ENCODE measurements at regions not wholly inside any gene's neighbourhood (a gene's known extent, or its start where the extent isn't known, plus 50 kb on each side); places are given as distances from the start of the nearest gene placed in this dataset.

GRCh38 chr4:119733431-119733830, 104.8 kb upstream of the PDE5A start:
- Histone ChIP-seq H3K4me1 (peaks cover 42 to 46% of the 10 kb centered on the region in 2 donors), H3K9me3 (no peaks in the 10 kb centered on the region), H3K36me3 (no peaks in the 10 kb centered on the region), H3K27me3 (no peaks in the 10 kb centered on the region), H3K27ac (peak overlapping the region in 3 of 4 donors; percentile 76 to 85 (median 81)), H3K4me3 (no peak overlapping the region)
- no peak for TF ChIP-seq POLR2A (IDR thresholded peaks at IDR 0.05)
- TF ChIP-seq, protein P1, sequence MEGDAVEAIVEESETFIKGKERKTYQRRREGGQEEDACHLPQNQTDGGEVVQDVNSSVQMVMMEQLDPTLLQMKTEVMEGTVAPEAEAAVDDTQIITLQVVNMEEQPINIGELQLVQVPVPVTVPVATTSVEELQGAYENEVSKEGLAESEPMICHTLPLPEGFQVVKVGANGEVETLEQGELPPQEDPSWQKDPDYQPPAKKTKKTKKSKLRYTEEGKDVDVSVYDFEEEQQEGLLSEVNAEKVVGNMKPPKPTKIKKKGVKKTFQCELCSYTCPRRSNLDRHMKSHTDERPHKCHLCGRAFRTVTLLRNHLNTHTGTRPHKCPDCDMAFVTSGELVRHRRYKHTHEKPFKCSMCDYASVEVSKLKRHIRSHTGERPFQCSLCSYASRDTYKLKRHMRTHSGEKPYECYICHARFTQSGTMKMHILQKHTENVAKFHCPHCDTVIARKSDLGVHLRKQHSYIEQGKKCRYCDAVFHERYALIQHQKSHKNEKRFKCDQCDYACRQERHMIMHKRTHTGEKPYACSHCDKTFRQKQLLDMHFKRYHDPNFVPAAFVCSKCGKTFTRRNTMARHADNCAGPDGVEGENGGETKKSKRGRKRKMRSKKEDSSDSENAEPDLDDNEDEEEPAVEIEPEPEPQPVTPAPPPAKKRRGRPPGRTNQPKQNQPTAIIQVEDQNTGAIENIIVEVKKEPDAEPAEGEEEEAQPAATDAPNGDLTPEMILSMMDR (IDR thresholded peaks at IDR 0.05 in 4 of 5, conservative IDR thresholded peaks at IDR 0.05 in 1 of 5), result no peak
- DNase-seq (no peak), ATAC-seq (no peak)
- in situ Hi-C loops (cut with MboI; ENCODE audit: low sequenced_read_pairs in 4 of 4), result no loop called here
- intact Hi-C loops (cut with DNase I; ENCODE audit: low total_unique reads), result no loop called here

DNA sequence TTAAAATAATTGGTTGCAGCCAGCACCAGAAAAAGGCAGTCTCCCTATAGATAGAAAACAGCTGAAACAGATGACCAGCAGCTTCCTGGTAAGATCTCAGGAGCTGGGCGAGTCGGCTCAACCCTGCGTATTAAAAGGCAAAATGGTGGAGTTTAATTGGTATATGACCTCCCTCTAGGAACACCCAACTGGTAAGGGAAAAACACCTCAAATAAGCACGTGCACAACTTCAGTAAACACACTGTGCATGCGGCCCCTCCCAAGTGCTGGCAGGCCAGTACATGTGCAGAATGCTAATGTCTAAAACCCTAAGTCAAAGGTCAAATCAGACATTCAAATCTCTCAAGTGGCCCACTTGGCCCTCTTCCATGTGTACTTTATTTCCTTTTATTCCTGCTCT, 103.2 kb upstream of the PDE5A start:
- Histone ChIP-seq H3K27me3 (no peaks in the 10 kb centered on the region), H3K9me3 (no peaks in the 10 kb centered on the region), H3K36me3 (no peaks in the 10 kb centered on the region), H3K4me1 (peaks cover 43 to 44% of the 10 kb centered on the region in 2 donors), H3K27ac (no peak overlapping the region), H3K4me3 (no peak overlapping the region)
- TF ChIP-seq, protein P1 (IDR thresholded peaks at IDR 0.05 in 4 of 5, conservative IDR thresholded peaks at IDR 0.05 in 1 of 5), result no peak
- TF ChIP-seq POLR2A (IDR thresholded peaks at IDR 0.05), result no peak
- DNase-seq, result no peak
- intact Hi-C loops (cut with DNase I; ENCODE audit: low total_unique reads), result no loop called here
- ATAC-seq, result no peak
- in situ Hi-C loops (cut with MboI; ENCODE audit: low sequenced_read_pairs in 4 of 4), result no loop called here

GRCh38 chr4:119731146-119731742, 102.6 kb upstream of the PDE5A start:
- TF ChIP-seq POLR2A (IDR thresholded peaks at IDR 0.05), result no peak
- TF ChIP-seq, protein P1 (IDR thresholded peaks at IDR 0.05 in 4 of 5, conservative IDR thresholded peaks at IDR 0.05 in 1 of 5), result no peak
- DNase-seq, result no peak
- Histone ChIP-seq H3K27ac (no peak overlapping the region), H3K27me3 (no peaks in the 10 kb centered on the region), H3K4me1 (peaks cover 45% of the 10 kb centered on the region in 2 donors), H3K9me3 (no peaks in the 10 kb centered on the region), H3K36me3 (no peaks in the 10 kb centered on the region), H3K4me3 (no peak overlapping the region)
- ATAC-seq, result no peak
- intact Hi-C loops (cut with DNase I; ENCODE audit: low total_unique reads) (no loop called here), in situ Hi-C loops (cut with MboI; ENCODE audit: low sequenced_read_pairs in 4 of 4) (no loop called here)

GRCh38 chr4:119730671-119730950, 102.0 kb upstream of the PDE5A start:
- Histone ChIP-seq H3K27ac (peak overlapping the region; percentile 22 to 59 (median 42)), H3K9me3 (no peaks in the 10 kb centered on the region), H3K36me3 (no peaks in the 10 kb centered on the region), H3K4me1 (peaks cover 45% of the 10 kb centered on the region in 2 donors), H3K4me3 (no peak overlapping the region), H3K27me3 (no peaks in the 10 kb centered on the region)
- DNase-seq (no peak), ATAC-seq (no peak)
- TF ChIP-seq POLR2A (IDR thresholded peaks at IDR 0.05), result no peak
- TF ChIP-seq, protein P1 (IDR thresholded peaks at IDR 0.05 in 4 of 5, conservative IDR thresholded peaks at IDR 0.05 in 1 of 5), result no peak
- intact Hi-C loops (cut with DNase I; ENCODE audit: low total_unique reads), result no loop called here
- in situ Hi-C loops (cut with MboI; ENCODE audit: low sequenced_read_pairs in 4 of 4), result no loop called here
